ENCODE measurements at regions not wholly inside any gene's neighbourhood (a gene's known extent, or its start where the extent isn't known, plus 50 kb on each side); places are given as distances from the start of the nearest gene placed in this dataset.
A peak's percentile ranks its signal among the peaks of the same experiment; 100 is the strongest.

DNA sequence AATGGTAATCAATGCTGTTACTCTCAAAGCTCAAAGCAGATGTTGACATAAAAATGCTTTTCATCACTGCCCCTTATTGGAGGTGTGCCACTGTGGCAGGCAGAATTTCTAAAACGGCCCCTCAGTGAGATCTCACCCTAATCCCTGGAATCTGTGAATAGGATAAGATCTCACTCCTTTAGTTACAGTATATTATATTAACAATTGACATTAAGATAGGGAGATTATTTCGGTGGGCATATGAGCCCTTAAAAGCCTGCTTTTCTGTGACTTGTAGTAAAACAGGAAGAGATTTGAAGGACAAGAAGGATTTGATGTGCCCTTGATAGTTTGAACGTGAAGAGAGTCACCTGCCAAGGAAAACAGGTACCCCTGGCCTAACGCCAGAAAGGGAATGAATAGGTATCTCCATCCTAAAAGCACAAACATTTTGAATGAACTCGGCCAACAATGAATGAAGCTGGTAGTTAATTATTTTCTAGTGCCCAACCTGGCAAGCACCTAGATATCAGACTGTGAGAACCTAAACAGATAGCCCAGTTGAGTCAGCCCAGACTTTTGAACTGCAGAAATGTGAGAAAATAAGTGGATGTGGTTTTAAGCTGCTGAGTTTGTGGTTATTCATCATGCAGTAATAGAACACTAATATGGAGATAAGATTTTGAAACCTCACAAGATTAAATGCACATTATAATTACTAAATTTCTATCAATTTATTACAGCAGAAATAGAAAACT lies 881.6 kb downstream of the PCDH18 start:
- TF ChIP-seq OSR1 (CRISPR knock-in tag; IDR thresholded peaks at IDR 0.05) = no peak
- TF ChIP-seq, protein P1, sequence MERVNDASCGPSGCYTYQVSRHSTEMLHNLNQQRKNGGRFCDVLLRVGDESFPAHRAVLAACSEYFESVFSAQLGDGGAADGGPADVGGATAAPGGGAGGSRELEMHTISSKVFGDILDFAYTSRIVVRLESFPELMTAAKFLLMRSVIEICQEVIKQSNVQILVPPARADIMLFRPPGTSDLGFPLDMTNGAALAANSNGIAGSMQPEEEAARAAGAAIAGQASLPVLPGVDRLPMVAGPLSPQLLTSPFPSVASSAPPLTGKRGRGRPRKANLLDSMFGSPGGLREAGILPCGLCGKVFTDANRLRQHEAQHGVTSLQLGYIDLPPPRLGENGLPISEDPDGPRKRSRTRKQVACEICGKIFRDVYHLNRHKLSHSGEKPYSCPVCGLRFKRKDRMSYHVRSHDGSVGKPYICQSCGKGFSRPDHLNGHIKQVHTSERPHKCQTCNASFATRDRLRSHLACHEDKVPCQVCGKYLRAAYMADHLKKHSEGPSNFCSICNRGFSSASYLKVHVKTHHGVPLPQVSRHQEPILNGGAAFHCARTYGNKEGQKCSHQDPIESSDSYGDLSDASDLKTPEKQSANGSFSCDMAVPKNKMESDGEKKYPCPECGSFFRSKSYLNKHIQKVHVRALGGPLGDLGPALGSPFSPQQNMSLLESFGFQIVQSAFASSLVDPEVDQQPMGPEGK (CRISPR knock-in tag; IDR thresholded peaks at IDR 0.05; ENCODE audit: borderline replicate concordance) = no peak
- no peak for TF ChIP-seq ZFP30 (CRISPR knock-in tag; IDR thresholded peaks at IDR 0.05)
- peak; percentile 53 for TF ChIP-seq ISL1 (CRISPR knock-in tag; IDR thresholded peaks at IDR 0.05)
- no peak for TF ChIP-seq SNAI2 (CRISPR knock-in tag; IDR thresholded peaks at IDR 0.05)
- no peak for TF ChIP-seq ZC3H10 (CRISPR knock-in tag; IDR thresholded peaks at IDR 0.05)
- TF ChIP-seq, protein P2, sequence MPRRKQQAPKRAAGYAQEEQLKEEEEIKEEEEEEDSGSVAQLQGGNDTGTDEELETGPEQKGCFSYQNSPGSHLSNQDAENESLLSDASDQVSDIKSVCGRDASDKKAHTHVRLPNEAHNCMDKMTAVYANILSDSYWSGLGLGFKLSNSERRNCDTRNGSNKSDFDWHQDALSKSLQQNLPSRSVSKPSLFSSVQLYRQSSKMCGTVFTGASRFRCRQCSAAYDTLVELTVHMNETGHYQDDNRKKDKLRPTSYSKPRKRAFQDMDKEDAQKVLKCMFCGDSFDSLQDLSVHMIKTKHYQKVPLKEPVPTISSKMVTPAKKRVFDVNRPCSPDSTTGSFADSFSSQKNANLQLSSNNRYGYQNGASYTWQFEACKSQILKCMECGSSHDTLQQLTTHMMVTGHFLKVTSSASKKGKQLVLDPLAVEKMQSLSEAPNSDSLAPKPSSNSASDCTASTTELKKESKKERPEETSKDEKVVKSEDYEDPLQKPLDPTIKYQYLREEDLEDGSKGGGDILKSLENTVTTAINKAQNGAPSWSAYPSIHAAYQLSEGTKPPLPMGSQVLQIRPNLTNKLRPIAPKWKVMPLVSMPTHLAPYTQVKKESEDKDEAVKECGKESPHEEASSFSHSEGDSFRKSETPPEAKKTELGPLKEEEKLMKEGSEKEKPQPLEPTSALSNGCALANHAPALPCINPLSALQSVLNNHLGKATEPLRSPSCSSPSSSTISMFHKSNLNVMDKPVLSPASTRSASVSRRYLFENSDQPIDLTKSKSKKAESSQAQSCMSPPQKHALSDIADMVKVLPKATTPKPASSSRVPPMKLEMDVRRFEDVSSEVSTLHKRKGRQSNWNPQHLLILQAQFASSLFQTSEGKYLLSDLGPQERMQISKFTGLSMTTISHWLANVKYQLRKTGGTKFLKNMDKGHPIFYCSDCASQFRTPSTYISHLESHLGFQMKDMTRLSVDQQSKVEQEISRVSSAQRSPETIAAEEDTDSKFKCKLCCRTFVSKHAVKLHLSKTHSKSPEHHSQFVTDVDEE (CRISPR knock-in tag; IDR thresholded peaks at IDR 0.05) = no peak
- TF ChIP-seq RARB (CRISPR knock-in tag; IDR thresholded peaks at IDR 0.05) = no peak
- TF ChIP-seq ESRRG (CRISPR knock-in tag; IDR thresholded peaks at IDR 0.05) = no peak
- TF ChIP-seq PPARA (CRISPR knock-in tag; IDR thresholded peaks at IDR 0.05; ENCODE audit: borderline replicate concordance) = no peak

All from SK-N-SH treated with all-trans-retinoic acid at 6 μM for 48 hours (cell line).